PFSK-1 (cell line): ENCODE measurements at regions not wholly inside any gene's neighbourhood (a gene's known extent, or its start where the extent isn't known, plus 50 kb on each side); places are given as distances from the start of the nearest gene placed in this dataset.

ENCODE experiments used
- FOXP2 ChIP-seq: optimal IDR thresholded peaks from 2 replicates; pipeline ENCODE3; 2011; ENCODE audit warnings: borderline replicate concordance, control low read depth, inconsistent platforms; ENCODE audit not compliant: insufficient read depth; ENCODE audit errors: extremely low read length, extremely low read depth
- POLR2AphosphoS5 ChIP-seq: IDR thresholded peaks from 2 replicates; pipeline ENCODE4 v1.6.1; 2012; ENCODE audit warnings: low read depth, mild to moderate bottlenecking, control low read depth, low read length, moderate library complexity
- SIN3A ChIP-seq: IDR thresholded peaks from 2 replicates; pipeline ENCODE4 v1.6.1; 2012; ENCODE audit warnings: mild to moderate bottlenecking, low read length, moderate library complexity, borderline replicate concordance; ENCODE audit not compliant: insufficient read depth
- TAF1 ChIP-seq: IDR thresholded peaks from 2 replicates; pipeline ENCODE4 v1.6.1; 2012; ENCODE audit warnings: low read length, control low read depth, borderline replicate concordance; ENCODE audit not compliant: insufficient read depth
- TF ChIP-seq, protein P1 (sequence below), 2 experiments: IDR thresholded peaks; 2 replicates each; pipeline versions ENCODE4 v1.6.1 to v1.8.0; 2011 to 2012; ENCODE audit warnings: low read depth in 2 of 2, low read length in 2 of 2, control low read depth in 1 of 2, inconsistent platforms in 1 of 2, mild to moderate bottlenecking in 1 of 2, moderate library complexity in 1 of 2; ENCODE audit not compliant: insufficient read depth in 1 of 2

DNA sequence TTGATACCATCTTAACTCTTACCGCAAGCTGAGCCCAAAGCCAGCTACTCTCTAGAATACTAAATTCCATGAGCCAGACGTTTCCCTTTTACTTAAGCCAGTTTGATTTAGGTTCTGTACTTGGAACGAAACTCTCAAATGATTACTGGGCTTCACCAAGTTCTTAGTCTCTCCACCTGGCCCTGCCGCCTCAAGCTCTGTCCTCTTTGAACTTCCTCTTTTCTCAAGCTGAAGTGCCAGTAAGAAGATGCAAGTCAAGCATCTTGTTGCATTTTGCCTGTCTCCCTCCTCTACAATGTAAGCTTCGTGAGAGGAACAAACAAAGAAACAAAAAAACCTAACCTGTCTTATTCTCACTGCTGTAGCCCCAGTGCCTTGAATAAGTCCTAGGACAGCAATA is 358.2 kb upstream of the NPVF start:
- no peak for TF ChIP-seq TAF1
- TF ChIP-seq POLR2AphosphoS5: no peak
- TF ChIP-seq, protein P1, sequence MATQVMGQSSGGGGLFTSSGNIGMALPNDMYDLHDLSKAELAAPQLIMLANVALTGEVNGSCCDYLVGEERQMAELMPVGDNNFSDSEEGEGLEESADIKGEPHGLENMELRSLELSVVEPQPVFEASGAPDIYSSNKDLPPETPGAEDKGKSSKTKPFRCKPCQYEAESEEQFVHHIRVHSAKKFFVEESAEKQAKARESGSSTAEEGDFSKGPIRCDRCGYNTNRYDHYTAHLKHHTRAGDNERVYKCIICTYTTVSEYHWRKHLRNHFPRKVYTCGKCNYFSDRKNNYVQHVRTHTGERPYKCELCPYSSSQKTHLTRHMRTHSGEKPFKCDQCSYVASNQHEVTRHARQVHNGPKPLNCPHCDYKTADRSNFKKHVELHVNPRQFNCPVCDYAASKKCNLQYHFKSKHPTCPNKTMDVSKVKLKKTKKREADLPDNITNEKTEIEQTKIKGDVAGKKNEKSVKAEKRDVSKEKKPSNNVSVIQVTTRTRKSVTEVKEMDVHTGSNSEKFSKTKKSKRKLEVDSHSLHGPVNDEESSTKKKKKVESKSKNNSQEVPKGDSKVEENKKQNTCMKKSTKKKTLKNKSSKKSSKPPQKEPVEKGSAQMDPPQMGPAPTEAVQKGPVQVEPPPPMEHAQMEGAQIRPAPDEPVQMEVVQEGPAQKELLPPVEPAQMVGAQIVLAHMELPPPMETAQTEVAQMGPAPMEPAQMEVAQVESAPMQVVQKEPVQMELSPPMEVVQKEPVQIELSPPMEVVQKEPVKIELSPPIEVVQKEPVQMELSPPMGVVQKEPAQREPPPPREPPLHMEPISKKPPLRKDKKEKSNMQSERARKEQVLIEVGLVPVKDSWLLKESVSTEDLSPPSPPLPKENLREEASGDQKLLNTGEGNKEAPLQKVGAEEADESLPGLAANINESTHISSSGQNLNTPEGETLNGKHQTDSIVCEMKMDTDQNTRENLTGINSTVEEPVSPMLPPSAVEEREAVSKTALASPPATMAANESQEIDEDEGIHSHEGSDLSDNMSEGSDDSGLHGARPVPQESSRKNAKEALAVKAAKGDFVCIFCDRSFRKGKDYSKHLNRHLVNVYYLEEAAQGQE (IDR thresholded peaks at IDR 0.05; ENCODE audit: insufficient read depth in 1 of 2, low read depth in 2 of 2, low read length in 2 of 2): no peak
- TF ChIP-seq FOXP2: no peak
- TF ChIP-seq SIN3A: no peak

DNA sequence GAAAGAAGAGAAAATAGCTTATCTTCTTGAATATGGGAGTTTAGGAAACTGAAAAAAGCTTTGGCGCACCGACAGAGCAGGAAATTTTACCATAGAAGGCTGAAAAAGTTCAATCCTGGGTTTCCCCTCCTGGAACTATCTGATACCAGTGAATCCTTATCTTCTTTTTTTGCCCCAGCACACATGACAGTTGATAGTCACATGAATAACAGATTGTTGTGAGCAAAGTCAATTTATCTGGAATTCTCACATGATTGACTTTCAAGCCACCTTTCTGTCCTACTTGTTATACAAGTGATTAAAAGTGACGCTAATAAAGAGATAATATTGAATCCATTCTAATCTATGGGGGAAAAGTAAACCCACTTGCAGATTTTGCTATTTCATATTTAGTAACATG is 365.8 kb upstream of the NPVF start:
- TF ChIP-seq, protein P1 (IDR thresholded peaks at IDR 0.05; ENCODE audit: insufficient read depth in 1 of 2, low read depth in 2 of 2, low read length in 2 of 2): no peak
- no peak for TF ChIP-seq FOXP2
- TF ChIP-seq SIN3A: no peak
- no peak for TF ChIP-seq POLR2AphosphoS5

DNA sequence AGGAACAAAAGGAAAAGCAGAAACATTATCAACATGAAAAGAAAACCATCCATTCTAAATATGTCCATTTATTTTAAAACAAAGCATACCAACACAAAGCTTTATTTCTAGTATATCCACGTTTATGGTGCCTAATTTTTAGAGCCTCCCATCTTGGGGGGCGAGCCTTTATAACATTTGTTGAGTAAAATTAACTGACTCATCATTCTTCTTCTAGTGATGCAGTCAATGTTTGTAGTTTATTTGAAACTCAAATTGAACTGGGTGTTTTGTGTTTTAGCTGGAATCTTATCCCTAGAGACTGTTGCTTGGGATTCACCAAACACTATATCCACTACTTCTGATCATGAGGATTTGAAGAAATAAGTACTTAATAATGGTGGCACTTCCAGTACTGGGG is 366.4 kb upstream of the NPVF start:
- no peak for TF ChIP-seq TAF1
- TF ChIP-seq FOXP2: no peak
- no peak for TF ChIP-seq POLR2AphosphoS5
- TF ChIP-seq SIN3A: no peak
- TF ChIP-seq, protein P1 (IDR thresholded peaks at IDR 0.05; ENCODE audit: insufficient read depth in 1 of 2, low read depth in 2 of 2, low read length in 2 of 2): no peak

DNA sequence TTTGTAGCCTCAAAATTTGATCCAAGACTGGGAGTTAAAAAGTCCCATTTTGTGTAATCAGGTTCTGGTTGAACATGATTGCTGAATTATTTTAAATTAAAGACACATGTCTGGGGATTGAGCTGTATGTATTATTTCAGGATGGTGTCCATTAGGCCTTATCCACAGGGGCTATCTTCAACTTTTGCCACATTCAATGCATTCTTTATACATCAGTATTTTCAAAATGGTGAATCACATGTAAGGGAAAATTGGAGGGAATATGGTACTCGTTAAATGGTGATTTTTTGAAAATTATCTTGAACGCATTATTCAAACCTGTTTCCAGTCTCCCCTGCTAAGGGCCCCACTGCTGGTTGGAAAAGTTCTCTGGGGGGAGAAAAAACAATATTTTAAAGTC is 367.7 kb upstream of the NPVF start:
- TF ChIP-seq SIN3A: no peak
- TF ChIP-seq FOXP2: no peak
- TF ChIP-seq, protein P1 (IDR thresholded peaks at IDR 0.05; ENCODE audit: insufficient read depth in 1 of 2, low read depth in 2 of 2, low read length in 2 of 2): no peak
- no peak for TF ChIP-seq TAF1

DNA sequence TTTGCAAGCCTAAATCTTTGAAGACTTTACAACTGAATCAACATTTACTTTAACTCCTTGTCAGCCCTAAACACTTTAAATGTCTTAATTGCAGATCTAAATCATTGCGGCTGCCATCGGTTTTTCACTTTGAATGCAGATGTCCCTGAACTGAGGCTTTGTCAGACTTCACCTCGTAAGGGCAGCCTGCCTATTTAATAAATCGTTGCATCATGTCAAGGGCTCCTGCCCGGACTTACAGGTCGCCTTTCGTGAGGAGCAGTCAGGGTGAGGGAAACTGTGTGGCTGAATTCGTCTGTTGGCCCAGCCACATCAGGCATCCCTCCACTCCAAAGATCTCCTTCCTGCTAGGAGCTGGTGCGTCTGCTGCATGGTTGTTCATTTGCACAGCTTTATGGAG is 368.2 kb upstream of the NPVF start:
- TF ChIP-seq, protein P1 (IDR thresholded peaks at IDR 0.05; ENCODE audit: insufficient read depth in 1 of 2, low read depth in 2 of 2, low read length in 2 of 2): no peak
- TF ChIP-seq POLR2AphosphoS5 (no peak), SIN3A (no peak), FOXP2 (no peak), TAF1 (no peak)
